ENCODE measurements at regions not wholly inside any gene's neighbourhood (a gene's known extent, or its start where the extent isn't known, plus 50 kb on each side); places are given as distances from the start of the nearest gene placed in this dataset.

GRCh38 chr10:4326647-4327046, 499.4 kb upstream of the AKR1E2 start:
- H3K27ac ChIP-seq (ENCODE audit: low read length), result no peak overlapping the region
- no peaks in the 10 kb centered on the region for H3K27me3 ChIP-seq (ENCODE audit: control insufficient read depth, insufficient read depth, low read length)
- H3K36me3 ChIP-seq (ENCODE audit: control insufficient read depth, insufficient read depth, low read length), result no peaks in the 10 kb centered on the region
- H3K4me1 ChIP-seq (ENCODE audit: control insufficient read depth, insufficient read depth, low read length), result no peaks in the 10 kb centered on the region
- no CpG with 5 or more reads among the region's 5 CpGs for WGBS (ENCODE audit: insufficient coverage, insufficient read length)
- no peak overlapping the region for H3K4me3 ChIP-seq (ENCODE audit: low read length)
- no peak for DNase-seq (ENCODE audit: low read depth, low spot score)
- H3K9me3 ChIP-seq (ENCODE audit: control insufficient read depth, insufficient read depth, low read length), result no peaks in the 10 kb centered on the region

- no peak overlapping the region for H3K4me3 ChIP-seq (ENCODE audit: low read length)
- no peaks in the 10 kb centered on the region for H3K27me3 ChIP-seq (ENCODE audit: control insufficient read depth, insufficient read depth, low read length)
- H3K36me3 ChIP-seq (ENCODE audit: control insufficient read depth, insufficient read depth, low read length), result no peaks in the 10 kb centered on the region
- H3K4me1 ChIP-seq (ENCODE audit: control insufficient read depth, insufficient read depth, low read length), result no peaks in the 10 kb centered on the region
- H3K27ac ChIP-seq (ENCODE audit: low read length), result no peak overlapping the region
- H3K9me3 ChIP-seq (ENCODE audit: control insufficient read depth, insufficient read depth, low read length), result no peaks in the 10 kb centered on the region
- no CpG with 5 or more reads among the region's 8 CpGs for WGBS (ENCODE audit: insufficient coverage, insufficient read length)
- DNase-seq (ENCODE audit: low read depth, low spot score), result no peak
Measured at GRCh38 chr10:4319870-4320367, 506.1 kb upstream of the AKR1E2 start.

DNA sequence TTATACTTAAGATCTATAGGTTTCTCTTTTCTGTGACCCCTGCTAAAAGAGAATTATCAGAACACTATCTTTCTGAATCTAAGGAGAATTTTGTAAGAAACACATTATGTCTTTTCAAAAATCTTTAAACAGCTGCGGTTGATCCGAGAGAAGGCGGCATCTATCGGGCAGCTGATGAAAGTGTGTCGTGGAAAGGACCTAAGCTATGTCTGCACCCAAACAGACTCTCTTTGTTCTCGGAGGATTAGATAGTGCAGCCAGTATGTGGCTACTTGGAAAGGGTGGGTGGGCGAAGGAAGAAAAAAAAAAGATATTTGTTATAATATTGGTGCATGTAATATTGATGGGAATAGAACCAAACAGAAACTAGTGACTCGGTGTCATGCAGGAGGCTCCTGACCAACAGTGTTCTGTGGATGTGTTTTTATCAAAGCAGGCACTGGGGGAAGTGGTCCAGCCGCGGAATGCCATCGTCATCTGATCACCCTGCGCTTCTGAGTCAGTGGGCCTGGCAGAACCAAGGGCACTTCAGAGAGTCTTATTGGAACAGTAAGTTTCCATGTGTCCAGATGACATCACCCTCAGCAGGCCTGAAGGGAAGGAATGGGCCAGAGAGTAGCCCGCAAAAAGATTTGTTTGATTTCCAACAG, 509.7 kb upstream of the AKR1E2 start:
- Histone ChIP-seq H3K27ac (ENCODE audit: low read length) (no peak overlapping the region), H3K9me3 (ENCODE audit: control insufficient read depth, insufficient read depth, low read length) (no peaks in the 10 kb centered on the region), H3K27me3 (ENCODE audit: control insufficient read depth, insufficient read depth, low read length) (no peaks in the 10 kb centered on the region), H3K36me3 (ENCODE audit: control insufficient read depth, insufficient read depth, low read length) (no peaks in the 10 kb centered on the region), H3K4me1 (ENCODE audit: control insufficient read depth, insufficient read depth, low read length) (no peaks in the 10 kb centered on the region), H3K4me3 (ENCODE audit: low read length) (no peak overlapping the region)
- DNase-seq (ENCODE audit: low read depth, low spot score), result no peak
- 100% methylated on average over 1 of the region's 13 CpGs for WGBS (ENCODE audit: insufficient coverage, insufficient read length)

DNA sequence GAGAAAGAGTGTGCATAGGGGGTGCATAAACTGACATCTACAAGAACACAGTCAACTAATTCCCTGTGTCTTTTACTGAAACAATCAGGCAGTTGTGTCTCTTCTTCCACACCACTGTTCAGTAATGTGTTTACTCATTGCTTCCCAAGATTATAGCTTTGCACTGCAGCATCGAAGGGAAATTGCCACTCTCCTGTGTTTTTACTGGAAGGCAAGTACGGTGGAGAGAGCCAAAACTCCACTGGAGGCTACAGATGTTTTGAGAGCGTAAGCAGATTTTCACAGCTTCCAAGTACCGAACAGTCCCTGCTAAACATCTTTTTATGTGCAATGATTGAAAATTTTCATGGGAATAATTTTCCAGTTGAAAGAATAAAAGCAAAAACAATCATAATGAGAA, 510.5 kb upstream of the AKR1E2 start:
- no CpG with 5 or more reads among the region's 4 CpGs for WGBS (ENCODE audit: insufficient coverage, insufficient read length)
- DNase-seq (ENCODE audit: low read depth, low spot score), result no peak
- H3K9me3 ChIP-seq (ENCODE audit: control insufficient read depth, insufficient read depth, low read length), result no peaks in the 10 kb centered on the region
- H3K4me3 ChIP-seq (ENCODE audit: low read length), result no peak overlapping the region
- no peak overlapping the region for H3K27ac ChIP-seq (ENCODE audit: low read length)
- H3K4me1 ChIP-seq (ENCODE audit: control insufficient read depth, insufficient read depth, low read length), result no peaks in the 10 kb centered on the region
- no peaks in the 10 kb centered on the region for H3K36me3 ChIP-seq (ENCODE audit: control insufficient read depth, insufficient read depth, low read length)
- no peaks in the 10 kb centered on the region for H3K27me3 ChIP-seq (ENCODE audit: control insufficient read depth, insufficient read depth, low read length)

- H3K27ac ChIP-seq (ENCODE audit: low read length), result no peak overlapping the region
- H3K4me1 ChIP-seq (ENCODE audit: control insufficient read depth, insufficient read depth, low read length), result no peaks in the 10 kb centered on the region
- H3K36me3 ChIP-seq (ENCODE audit: control insufficient read depth, insufficient read depth, low read length), result no peaks in the 10 kb centered on the region
- no peak overlapping the region for H3K4me3 ChIP-seq (ENCODE audit: low read length)
- no peak for DNase-seq (ENCODE audit: low read depth, low spot score)
- H3K9me3 ChIP-seq (ENCODE audit: control insufficient read depth, insufficient read depth, low read length), result no peaks in the 10 kb centered on the region
- no peaks in the 10 kb centered on the region for H3K27me3 ChIP-seq (ENCODE audit: control insufficient read depth, insufficient read depth, low read length)
- no CpG with 5 or more reads among the region's 3 CpGs for WGBS (ENCODE audit: insufficient coverage, insufficient read length)
Measured at GRCh38 chr10:4313051-4313450, 513.0 kb upstream of the AKR1E2 start.

GRCh38 chr10:4312051-4312835, 513.8 kb upstream of the AKR1E2 start:
- H3K4me3 ChIP-seq (ENCODE audit: low read length), result no peak overlapping the region
- H3K4me1 ChIP-seq (ENCODE audit: control insufficient read depth, insufficient read depth, low read length), result no peaks in the 10 kb centered on the region
- no peaks in the 10 kb centered on the region for H3K36me3 ChIP-seq (ENCODE audit: control insufficient read depth, insufficient read depth, low read length)

GRCh38 chr10:4310172-4310571, 515.8 kb upstream of the AKR1E2 start:
- H3K4me1 ChIP-seq (ENCODE audit: control insufficient read depth, insufficient read depth, low read length), result no peaks in the 10 kb centered on the region
- no CpG with 5 or more reads among the region's 3 CpGs for WGBS (ENCODE audit: insufficient coverage, insufficient read length)
- no peak overlapping the region for H3K27ac ChIP-seq (ENCODE audit: low read length)
- H3K9me3 ChIP-seq (ENCODE audit: control insufficient read depth, insufficient read depth, low read length), result no peaks in the 10 kb centered on the region
- no peak for DNase-seq (ENCODE audit: low read depth, low spot score)
- no peak overlapping the region for H3K4me3 ChIP-seq (ENCODE audit: low read length)
- H3K27me3 ChIP-seq (ENCODE audit: control insufficient read depth, insufficient read depth, low read length), result no peaks in the 10 kb centered on the region
- H3K36me3 ChIP-seq (ENCODE audit: control insufficient read depth, insufficient read depth, low read length), result no peaks in the 10 kb centered on the region

More at GRCh38 chr10:4312051-4312835, 513.8 kb upstream of the AKR1E2 start:
- no peaks in the 10 kb centered on the region for H3K9me3 ChIP-seq (ENCODE audit: control insufficient read depth, insufficient read depth, low read length)
- no CpG with 5 or more reads among the region's 4 CpGs for WGBS (ENCODE audit: insufficient coverage, insufficient read length)
- H3K27me3 ChIP-seq (ENCODE audit: control insufficient read depth, insufficient read depth, low read length), result no peaks in the 10 kb centered on the region
- DNase-seq (ENCODE audit: low read depth, low spot score), result no peak
- no peak overlapping the region for H3K27ac ChIP-seq (ENCODE audit: low read length)

DNA sequence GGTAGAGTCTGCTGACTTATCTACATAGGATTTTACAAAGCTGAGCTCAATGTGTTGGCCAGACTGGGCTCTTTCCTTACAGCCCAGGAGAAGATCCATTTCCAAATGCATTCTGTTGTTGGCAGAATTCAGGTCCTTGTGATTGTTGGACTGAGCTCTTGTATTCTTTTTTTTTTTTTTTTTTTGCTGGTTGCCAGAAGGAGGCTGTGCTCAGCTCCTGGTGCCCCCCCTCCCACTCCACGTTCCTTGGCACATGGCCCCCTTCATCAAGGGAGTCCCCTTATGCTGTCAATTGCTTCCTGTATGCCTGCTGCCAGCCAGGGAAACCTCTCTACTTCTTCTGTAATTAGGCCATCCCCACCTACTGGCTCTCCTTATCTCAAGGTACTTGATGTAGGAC, 518.1 kb upstream of the AKR1E2 start:
- no peaks in the 10 kb centered on the region for H3K27me3 ChIP-seq (ENCODE audit: control insufficient read depth, insufficient read depth, low read length)
- H3K4me1 ChIP-seq (ENCODE audit: control insufficient read depth, insufficient read depth, low read length), result no peaks in the 10 kb centered on the region
- H3K4me3 ChIP-seq (ENCODE audit: low read length), result no peak overlapping the region
- no peaks in the 10 kb centered on the region for H3K9me3 ChIP-seq (ENCODE audit: control insufficient read depth, insufficient read depth, low read length)
- no peak for DNase-seq (ENCODE audit: low read depth, low spot score)
- no CpG with 5 or more reads among the region's 1 CpG for WGBS (ENCODE audit: insufficient coverage, insufficient read length)
- no peak overlapping the region for H3K27ac ChIP-seq (ENCODE audit: low read length)
- H3K36me3 ChIP-seq (ENCODE audit: control insufficient read depth, insufficient read depth, low read length), result no peaks in the 10 kb centered on the region

GRCh38 chr10:4306871-4307270, 519.1 kb upstream of the AKR1E2 start:
- no CpG with 5 or more reads among the region's 3 CpGs for WGBS (ENCODE audit: insufficient coverage, insufficient read length)
- no peak for DNase-seq (ENCODE audit: low read depth, low spot score)
- Histone ChIP-seq H3K27ac (ENCODE audit: low read length) (no peak overlapping the region), H3K4me1 (ENCODE audit: control insufficient read depth, insufficient read depth, low read length) (no peaks in the 10 kb centered on the region), H3K27me3 (ENCODE audit: control insufficient read depth, insufficient read depth, low read length) (no peaks in the 10 kb centered on the region), H3K36me3 (ENCODE audit: control insufficient read depth, insufficient read depth, low read length) (no peaks in the 10 kb centered on the region), H3K9me3 (ENCODE audit: control insufficient read depth, insufficient read depth, low read length) (no peaks in the 10 kb centered on the region), H3K4me3 (ENCODE audit: low read length) (no peak overlapping the region)

DNA sequence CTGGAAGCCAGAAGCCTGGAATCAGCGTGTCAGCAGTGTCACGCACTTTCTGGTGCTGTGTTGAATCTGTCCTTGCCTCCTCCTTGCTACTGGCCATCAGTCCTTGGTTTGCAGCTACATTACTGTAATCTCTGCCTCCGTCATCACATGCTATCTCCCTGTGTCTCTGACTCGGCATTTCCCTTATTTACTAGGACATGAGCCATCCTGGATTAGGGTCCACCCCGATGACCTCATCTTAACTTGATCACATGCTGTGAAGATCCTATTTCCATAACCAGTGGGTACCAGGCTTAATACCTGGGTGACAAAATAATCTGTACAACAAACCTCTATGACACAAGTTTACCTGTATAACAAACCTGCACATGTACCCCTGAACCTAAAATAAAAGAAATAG, 518.0 kb upstream of the KLF6 start:
- WGBS (ENCODE audit: insufficient coverage, insufficient read length), result no CpG with 5 or more reads among the region's 5 CpGs

More for the DNA sequence above, 518.0 kb upstream of the KLF6 start:
- Histone ChIP-seq H3K27ac (ENCODE audit: low read length) (no peak overlapping the region), H3K36me3 (ENCODE audit: control insufficient read depth, insufficient read depth, low read length) (no peaks in the 10 kb centered on the region), H3K4me1 (ENCODE audit: control insufficient read depth, insufficient read depth, low read length) (no peaks in the 10 kb centered on the region), H3K4me3 (ENCODE audit: low read length) (no peak overlapping the region), H3K9me3 (ENCODE audit: control insufficient read depth, insufficient read depth, low read length) (no peaks in the 10 kb centered on the region), H3K27me3 (ENCODE audit: control insufficient read depth, insufficient read depth, low read length) (no peaks in the 10 kb centered on the region)
- no peak for DNase-seq (ENCODE audit: low read depth, low spot score)
